HCT116 (cell line): ENCODE measurements at regions not wholly inside any gene's neighbourhood (a gene's known extent, or its start where the extent isn't known, plus 50 kb on each side); places are given as distances from the start of the nearest gene placed in this dataset.

Source experiments
- ATAC-seq: fragments of 200-7000 bp; cut with Tn5 transposase; 2 replicates; pipeline ENCODE4 v1.9.1; 2020; ENCODE audit warnings: mild to moderate bottlenecking, moderate library complexity
- BruUV-seq: library from RNA; stranded (reverse); fragments of 400-500 nt; replicated peaks from 2 replicates; lab custom pipeline; 2021; lab: Mats Ljungman, UMichigan
- CTCF ChIA-PET: fragments of 300-600 bp; sonication (Branson Sonifier 250); formaldehyde crosslinking; loops from one replicate; lab custom pipeline; 2021; ENCODE audit warnings: antibody characterized with exemption; lab: Charles Lee
- POLR2A ChIA-PET: fragments of 300-600, 350-600 bp; sonication (Branson Sonifier 250); formaldehyde crosslinking; loops from one replicate; lab custom pipeline; 2021; ENCODE audit warnings: antibody characterized with exemption; lab: Charles Lee
- RAD21 ChIA-PET, 2 experiments: fragments of 300-600 bp; sonication (Branson Sonifier 250); formaldehyde crosslinking; loops; one replicate each; lab custom pipeline; 2023; ENCODE audit warnings: low total read pairs in 2 of 2; ENCODE audit not compliant: uncharacterized antibody in 2 of 2, unreplicated experiment in 2 of 2, low non-redundant PET in 1 of 2; lab: Charles Lee
- DNase-seq: peaks from one replicate; pipeline ENCODE4 v3.0.0-alpha.2; 2010; ENCODE audit warnings: low read depth, low spot score
- H2AFZ ChIP-seq: fragments of 200-600 bp; shearing (Covaris generic), sonication (generic); 2 replicates; pipeline ENCODE4 v1.6.1; 2017; ENCODE audit warnings: low read depth, mixed run types, mixed read lengths, antibody characterized with exemption, low read length; ENCODE audit not compliant: poor library complexity, severe bottlenecking
- H3K27ac ChIP-seq: 2 replicates; pipeline ENCODE4 v1.5.1; 2012; ENCODE audit warnings: low read depth, low read length
- H3K27me3 ChIP-seq: fragments of 200-600 bp; sonication (generic); 2 replicates; pipeline ENCODE4 v1.6.1; 2016; ENCODE audit warnings: mixed run types, low read length, mixed read lengths; ENCODE audit not compliant: insufficient read depth
- H3K36me3 ChIP-seq, 2 experiments: fragments of 200-500 bp in 1 of 2; fragments of 200-600 bp in 1 of 2; sonication (Bioruptor generic) in 1 of 2; sonication (generic) in 1 of 2; 2 replicates each; pipeline versions ENCODE4 v1.5.1 to v1.6.1; 2014 to 2016; ENCODE audit warnings: low read length in 2 of 2, inconsistent platforms in 1 of 2, mixed read lengths in 1 of 2, mixed run types in 1 of 2; ENCODE audit not compliant: insufficient read depth in 2 of 2, control insufficient read depth in 1 of 2
- H3K4me1 ChIP-seq, 2 experiments: fragments of 200-600 bp in 1 of 2; sonication (generic) in 1 of 2; 2 replicates each; pipeline versions ENCODE4 v1.5.1 to v1.6.1; 2012 to 2017; ENCODE audit warnings: low read length in 2 of 2, inconsistent platforms in 1 of 2, mild to moderate bottlenecking in 1 of 2, mixed read lengths in 1 of 2, mixed run types in 1 of 2, moderate library complexity in 1 of 2; ENCODE audit not compliant: insufficient read depth in 2 of 2, control insufficient read depth in 1 of 2
- H3K4me2 ChIP-seq: fragments of 200-600 bp; sonication (generic); 2 replicates; pipeline ENCODE4 v1.6.1; 2017; ENCODE audit warnings: mixed run types, low read length, mixed read lengths
- H3K4me3 ChIP-seq, 2 experiments: fragments of 200-600 bp in 1 of 2; sonication (generic) in 1 of 2; replicated peaks in 1 of 2; 2 replicates each; pipeline ENCODE4 v1.5.1; 2011 to 2016; ENCODE audit warnings: low read length in 2 of 2, control low read depth in 1 of 2, low read depth in 1 of 2, mild to moderate bottlenecking in 1 of 2, mixed read lengths in 1 of 2, mixed run types in 1 of 2
- H3K79me2 ChIP-seq: fragments of 200-600 bp; sonication (generic); 2 replicates; pipeline ENCODE4 v1.6.1; 2017; ENCODE audit warnings: mild to moderate bottlenecking, mixed run types, low read length, moderate library complexity, mixed read lengths; ENCODE audit not compliant: insufficient read depth
- H3K9ac ChIP-seq: fragments of 200-600 bp; sonication (generic); 2 replicates; pipeline ENCODE4 v1.6.1; 2016; ENCODE audit warnings: low read length, mixed read lengths
- H3K9me2 ChIP-seq: fragments of 200-600 bp; sonication (generic), shearing (Covaris generic); 2 replicates; pipeline ENCODE4 v1.6.1; 2017; ENCODE audit warnings: mixed run types, mild to moderate bottlenecking, moderate library complexity; ENCODE audit not compliant: insufficient read depth
- H3K9me3 ChIP-seq, 2 experiments: fragments of 200-500 bp in 1 of 2; fragments of 200-600 bp in 1 of 2; sonication (Bioruptor generic) in 1 of 2; sonication (generic) in 1 of 2; 2 replicates each; pipeline ENCODE4 v1.6.1; 2014 to 2017; ENCODE audit warnings: low read length in 2 of 2, mixed read lengths in 2 of 2, inconsistent platforms in 1 of 2, low read depth in 1 of 2, mild to moderate bottlenecking in 1 of 2, mixed run types in 1 of 2, moderate library complexity in 1 of 2; ENCODE audit not compliant: control insufficient read depth in 1 of 2, insufficient read depth in 1 of 2
- H4K20me1 ChIP-seq: fragments of 200-600 bp; sonication (generic), shearing (Covaris generic); 2 replicates; pipeline ENCODE4 v1.6.1; 2017; ENCODE audit warnings: mixed run types, mild to moderate bottlenecking, moderate library complexity; ENCODE audit not compliant: insufficient read depth
- ATF3 ChIP-seq: IDR thresholded peaks from 2 replicates; pipeline ENCODE4 v1.6.1; 2012
- CBX3 ChIP-seq: IDR thresholded peaks from 2 replicates; pipeline ENCODE4 v1.6.1; 2012; ENCODE audit warnings: low read depth
- CTCF ChIP-seq, 3 experiments: fragments of 200-600 bp in 1 of 3; sonication (generic) in 1 of 3; IDR thresholded peaks in 2 of 3; conservative IDR thresholded peaks in 1 of 3; 2 replicates each; pipeline ENCODE4 v1.5.1; 2012 to 2017; ENCODE audit warnings: low read depth in 2 of 3, low read length in 2 of 3, antibody characterized with exemption in 1 of 3, borderline replicate concordance in 1 of 3, control low read depth in 1 of 3, mild to moderate bottlenecking in 1 of 3, mixed read lengths in 1 of 3, mixed run types in 1 of 3, moderate library complexity in 1 of 3; ENCODE audit not compliant: insufficient read depth in 1 of 3
- EGR1 ChIP-seq: IDR thresholded peaks from 2 replicates; pipeline ENCODE4 v1.6.1; 2012; ENCODE audit warnings: low read depth
- ELF1 ChIP-seq: IDR thresholded peaks from 2 replicates; pipeline ENCODE4 v1.6.1; 2012; ENCODE audit warnings: low read depth, borderline replicate concordance
- EZH2 ChIP-seq: fragments of 200-600 bp; sonication (generic); IDR thresholded peaks from 2 replicates; pipeline ENCODE4 v1.6.1; 2017; ENCODE audit warnings: antibody characterized with exemption, mixed run types
- JUND ChIP-seq: IDR thresholded peaks from 2 replicates; pipeline ENCODE4 v1.6.1; 2012
- MAX ChIP-seq: IDR thresholded peaks from 2 replicates; pipeline ENCODE4 v1.6.1; 2012
- SIN3A ChIP-seq: IDR thresholded peaks from 2 replicates; pipeline ENCODE4 v1.6.1; 2012; ENCODE audit warnings: low read depth
- intact Hi-C: fragments of 100-400 bp; cut with micrococcal nuclease; formaldehyde crosslinking; loops from 2 replicates; pipeline ENCODE4 v1.10.0; 2022

- POLR2A ChIA-PET = no interaction called here
- CTCF ChIA-PET = no interaction called here
- no peak overlapping the region for H3K27ac ChIP-seq
Measured at GRCh38 chr18:42157878-42158277, 202.8 kb downstream of the PIK3C3 start.

More at GRCh38 chr18:42157878-42158277, 202.8 kb downstream of the PIK3C3 start:
- no peak for TF ChIP-seq JUND
- no peak for TF ChIP-seq ATF3
- no peak for TF ChIP-seq CBX3
- TF ChIP-seq ELF1 = no peak
- TF ChIP-seq SIN3A = no peak
- TF ChIP-seq EZH2 = no peak
- no peak for TF ChIP-seq MAX
- no peak for TF ChIP-seq EGR1
- no peak for TF ChIP-seq CTCF (IDR thresholded peaks at IDR 0.05 in 2 of 3, conservative IDR thresholded peaks at IDR 0.05 in 1 of 3; ENCODE audit: borderline replicate concordance in 1 of 3, insufficient read depth in 1 of 3, low read depth in 2 of 3, low read length in 2 of 3)
- DNase-seq (no peak), ATAC-seq (no peak)
- Histone ChIP-seq H3K4me1 (no peaks in the 10 kb centered on the region), H3K9me2 (no peaks in the 10 kb centered on the region), H3K4me3 (no peak overlapping the region), H3K4me2 (no peak overlapping the region), H3K27me3 (no peaks in the 10 kb centered on the region), H3K36me3 (no peaks in the 10 kb centered on the region), H3K9ac (no peak overlapping the region), H3K9me3 (no peaks in the 10 kb centered on the region), H2AFZ (no peak overlapping the region), H3K79me2 (no peaks in the 10 kb centered on the region), H4K20me1 (no peaks in the 10 kb centered on the region)
- intact Hi-C loops = no loop called here
- no TSS peak for BruUV-seq
- RAD21 ChIA-PET = no interaction called here
